ENCODE measurements at regions not wholly inside any gene's neighbourhood (a gene's known extent, or its start where the extent isn't known, plus 50 kb on each side); places are given as distances from the start of the nearest gene placed in this dataset.

- no peak for TF ChIP-seq EZH2 (IDR thresholded peaks at IDR 0.05; ENCODE audit: borderline replicate concordance)
- TF ChIP-seq, protein P1, sequence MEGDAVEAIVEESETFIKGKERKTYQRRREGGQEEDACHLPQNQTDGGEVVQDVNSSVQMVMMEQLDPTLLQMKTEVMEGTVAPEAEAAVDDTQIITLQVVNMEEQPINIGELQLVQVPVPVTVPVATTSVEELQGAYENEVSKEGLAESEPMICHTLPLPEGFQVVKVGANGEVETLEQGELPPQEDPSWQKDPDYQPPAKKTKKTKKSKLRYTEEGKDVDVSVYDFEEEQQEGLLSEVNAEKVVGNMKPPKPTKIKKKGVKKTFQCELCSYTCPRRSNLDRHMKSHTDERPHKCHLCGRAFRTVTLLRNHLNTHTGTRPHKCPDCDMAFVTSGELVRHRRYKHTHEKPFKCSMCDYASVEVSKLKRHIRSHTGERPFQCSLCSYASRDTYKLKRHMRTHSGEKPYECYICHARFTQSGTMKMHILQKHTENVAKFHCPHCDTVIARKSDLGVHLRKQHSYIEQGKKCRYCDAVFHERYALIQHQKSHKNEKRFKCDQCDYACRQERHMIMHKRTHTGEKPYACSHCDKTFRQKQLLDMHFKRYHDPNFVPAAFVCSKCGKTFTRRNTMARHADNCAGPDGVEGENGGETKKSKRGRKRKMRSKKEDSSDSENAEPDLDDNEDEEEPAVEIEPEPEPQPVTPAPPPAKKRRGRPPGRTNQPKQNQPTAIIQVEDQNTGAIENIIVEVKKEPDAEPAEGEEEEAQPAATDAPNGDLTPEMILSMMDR (IDR thresholded peaks at IDR 0.05; ENCODE audit: poor library complexity), result peak; percentile 83
- no peak for TF ChIP-seq EZH2phosphoT487 (IDR thresholded peaks at IDR 0.05; ENCODE audit: low read depth, severe bottlenecking, unreplicated experiment)
Observed at GRCh38 chr10:45249978-45250693, 65.3 kb downstream of the OR13A1 start.

All from hepatocyte (in vitro differentiated cells).